HCT116 (cell line): ENCODE measurements at regions not wholly inside any gene's neighbourhood (a gene's known extent, or its start where the extent isn't known, plus 50 kb on each side); places are given as distances from the start of the nearest gene placed in this dataset.

Experiments
- ATAC-seq: fragments of 200-7000 bp; cut with Tn5 transposase; 2 replicates; pipeline ENCODE4 v1.9.1; 2020; ENCODE audit warnings: mild to moderate bottlenecking, moderate library complexity
- BruUV-seq: library from RNA; stranded (reverse); fragments of 400-500 nt; replicated peaks from 2 replicates; lab custom pipeline; 2021; lab: Mats Ljungman, UMichigan
- CTCF ChIA-PET: fragments of 300-600 bp; sonication (Branson Sonifier 250); formaldehyde crosslinking; loops from one replicate; lab custom pipeline; 2021; ENCODE audit warnings: antibody characterized with exemption; lab: Charles Lee
- POLR2A ChIA-PET: fragments of 300-600, 350-600 bp; sonication (Branson Sonifier 250); formaldehyde crosslinking; loops from one replicate; lab custom pipeline; 2021; ENCODE audit warnings: antibody characterized with exemption; lab: Charles Lee
- RAD21 ChIA-PET, 2 experiments: fragments of 300-600 bp; sonication (Branson Sonifier 250); formaldehyde crosslinking; loops; one replicate each; lab custom pipeline; 2023; ENCODE audit warnings: low total read pairs in 2 of 2; ENCODE audit not compliant: uncharacterized antibody in 2 of 2, unreplicated experiment in 2 of 2, low non-redundant PET in 1 of 2; lab: Charles Lee
- DNase-seq: peaks from one replicate; pipeline ENCODE4 v3.0.0-alpha.2; 2010; ENCODE audit warnings: low read depth, low spot score
- H2AFZ ChIP-seq: fragments of 200-600 bp; shearing (Covaris generic), sonication (generic); 2 replicates; pipeline ENCODE4 v1.6.1; 2017; ENCODE audit warnings: low read depth, mixed run types, mixed read lengths, antibody characterized with exemption, low read length; ENCODE audit not compliant: poor library complexity, severe bottlenecking
- H3K27ac ChIP-seq: 2 replicates; pipeline ENCODE4 v1.5.1; 2012; ENCODE audit warnings: low read depth, low read length
- H3K27me3 ChIP-seq: fragments of 200-600 bp; sonication (generic); 2 replicates; pipeline ENCODE4 v1.6.1; 2016; ENCODE audit warnings: mixed run types, low read length, mixed read lengths; ENCODE audit not compliant: insufficient read depth
- H3K36me3 ChIP-seq, 2 experiments: fragments of 200-500 bp in 1 of 2; fragments of 200-600 bp in 1 of 2; sonication (Bioruptor generic) in 1 of 2; sonication (generic) in 1 of 2; 2 replicates each; pipeline versions ENCODE4 v1.5.1 to v1.6.1; 2014 to 2016; ENCODE audit warnings: low read length in 2 of 2, inconsistent platforms in 1 of 2, mixed read lengths in 1 of 2, mixed run types in 1 of 2; ENCODE audit not compliant: insufficient read depth in 2 of 2, control insufficient read depth in 1 of 2
- H3K4me1 ChIP-seq, 2 experiments: fragments of 200-600 bp in 1 of 2; sonication (generic) in 1 of 2; 2 replicates each; pipeline versions ENCODE4 v1.5.1 to v1.6.1; 2012 to 2017; ENCODE audit warnings: low read length in 2 of 2, inconsistent platforms in 1 of 2, mild to moderate bottlenecking in 1 of 2, mixed read lengths in 1 of 2, mixed run types in 1 of 2, moderate library complexity in 1 of 2; ENCODE audit not compliant: insufficient read depth in 2 of 2, control insufficient read depth in 1 of 2
- H3K4me2 ChIP-seq: fragments of 200-600 bp; sonication (generic); 2 replicates; pipeline ENCODE4 v1.6.1; 2017; ENCODE audit warnings: mixed run types, low read length, mixed read lengths
- H3K4me3 ChIP-seq, 2 experiments: fragments of 200-600 bp in 1 of 2; sonication (generic) in 1 of 2; replicated peaks in 1 of 2; 2 replicates each; pipeline ENCODE4 v1.5.1; 2011 to 2016; ENCODE audit warnings: low read length in 2 of 2, control low read depth in 1 of 2, low read depth in 1 of 2, mild to moderate bottlenecking in 1 of 2, mixed read lengths in 1 of 2, mixed run types in 1 of 2
- H3K79me2 ChIP-seq: fragments of 200-600 bp; sonication (generic); 2 replicates; pipeline ENCODE4 v1.6.1; 2017; ENCODE audit warnings: mild to moderate bottlenecking, mixed run types, low read length, moderate library complexity, mixed read lengths; ENCODE audit not compliant: insufficient read depth
- H3K9ac ChIP-seq: fragments of 200-600 bp; sonication (generic); 2 replicates; pipeline ENCODE4 v1.6.1; 2016; ENCODE audit warnings: low read length, mixed read lengths
- H3K9me2 ChIP-seq: fragments of 200-600 bp; sonication (generic), shearing (Covaris generic); 2 replicates; pipeline ENCODE4 v1.6.1; 2017; ENCODE audit warnings: mixed run types, mild to moderate bottlenecking, moderate library complexity; ENCODE audit not compliant: insufficient read depth
- H3K9me3 ChIP-seq, 2 experiments: fragments of 200-500 bp in 1 of 2; fragments of 200-600 bp in 1 of 2; sonication (Bioruptor generic) in 1 of 2; sonication (generic) in 1 of 2; 2 replicates each; pipeline ENCODE4 v1.6.1; 2014 to 2017; ENCODE audit warnings: low read length in 2 of 2, mixed read lengths in 2 of 2, inconsistent platforms in 1 of 2, low read depth in 1 of 2, mild to moderate bottlenecking in 1 of 2, mixed run types in 1 of 2, moderate library complexity in 1 of 2; ENCODE audit not compliant: control insufficient read depth in 1 of 2, insufficient read depth in 1 of 2
- H4K20me1 ChIP-seq: fragments of 200-600 bp; sonication (generic), shearing (Covaris generic); 2 replicates; pipeline ENCODE4 v1.6.1; 2017; ENCODE audit warnings: mixed run types, mild to moderate bottlenecking, moderate library complexity; ENCODE audit not compliant: insufficient read depth
- EGR1 ChIP-seq: IDR thresholded peaks from 2 replicates; pipeline ENCODE4 v1.6.1; 2012; ENCODE audit warnings: low read depth
- EZH2 ChIP-seq: fragments of 200-600 bp; sonication (generic); IDR thresholded peaks from 2 replicates; pipeline ENCODE4 v1.6.1; 2017; ENCODE audit warnings: antibody characterized with exemption, mixed run types
- FOSL1 ChIP-seq: IDR thresholded peaks from 2 replicates; pipeline ENCODE4 v1.6.1; 2012; ENCODE audit warnings: low read depth
- JUND ChIP-seq: IDR thresholded peaks from 2 replicates; pipeline ENCODE4 v1.6.1; 2012
- POLR2A ChIP-seq: IDR thresholded peaks from 2 replicates; pipeline ENCODE4 v1.7.0; 2011; ENCODE audit warnings: borderline replicate concordance; ENCODE audit not compliant: insufficient read depth, insufficient read length; ENCODE audit errors: extremely low read depth
- POLR2AphosphoS5 ChIP-seq: IDR thresholded peaks from 2 replicates; pipeline ENCODE4 v1.6.1; 2011; ENCODE audit warnings: mild to moderate bottlenecking, low read depth, low read length, moderate library complexity
- RAD21 ChIP-seq: IDR thresholded peaks from 2 replicates; pipeline ENCODE4 v1.6.1; 2012; ENCODE audit warnings: low read depth, mild to moderate bottlenecking
- REST ChIP-seq: IDR thresholded peaks from 2 replicates; pipeline ENCODE4 v1.6.1; 2012; ENCODE audit warnings: low read depth
- SIN3A ChIP-seq: IDR thresholded peaks from 2 replicates; pipeline ENCODE4 v1.6.1; 2012; ENCODE audit warnings: low read depth
- SP1 ChIP-seq: IDR thresholded peaks from 2 replicates; pipeline ENCODE4 v1.6.1; 2012; ENCODE audit warnings: low read depth
- SRF ChIP-seq: IDR thresholded peaks from 2 replicates; pipeline ENCODE4 v1.6.1; 2012; ENCODE audit warnings: low read depth
- ZBTB33 ChIP-seq: IDR thresholded peaks from 2 replicates; pipeline ENCODE4 v1.6.1; 2011; ENCODE audit warnings: mild to moderate bottlenecking, low read length, moderate library complexity; ENCODE audit not compliant: insufficient replicate concordance; ENCODE audit errors: extremely low read depth
- ZFX ChIP-seq: fragments of 450-650 bp; IDR thresholded peaks from 2 replicates; pipeline ENCODE4 v1.6.1; 2017
- ZNF274 ChIP-seq: fragments of 200-500 bp; sonication (Bioruptor generic); IDR thresholded peaks from 2 replicates; pipeline ENCODE4 v1.6.1; 2014; ENCODE audit warnings: mild to moderate bottlenecking, low read depth, low read length, inconsistent platforms
- intact Hi-C: fragments of 100-400 bp; cut with micrococcal nuclease; formaldehyde crosslinking; loops from 2 replicates; pipeline ENCODE4 v1.10.0; 2022
- TF ChIP-seq, protein P1 (sequence below): IDR thresholded peaks from 2 replicates; pipeline ENCODE4 v1.6.1; 2012
- TF ChIP-seq, protein P2 (sequence below): IDR thresholded peaks from 2 replicates; pipeline ENCODE4 v1.6.1; 2012

DNA sequence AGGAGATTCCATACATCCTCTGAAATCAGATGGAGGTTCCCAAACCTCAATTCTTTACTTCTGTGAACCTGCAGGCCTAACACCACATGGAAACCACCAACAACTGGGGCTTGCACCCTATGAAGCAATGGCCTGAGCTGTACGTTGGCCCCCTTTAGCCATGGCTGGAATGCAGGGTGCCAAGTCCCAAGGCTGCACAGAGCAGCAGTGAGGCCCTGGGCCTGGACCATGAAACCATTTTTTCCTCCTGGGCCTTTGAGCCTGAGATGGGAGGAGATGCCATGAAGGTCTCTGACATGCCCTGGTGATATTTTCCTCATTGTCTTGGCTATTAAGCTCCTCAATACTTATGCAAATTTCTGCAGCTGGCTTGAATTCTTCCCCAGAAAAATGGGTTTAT is 983.8 kb downstream of the CDH9 start:
- POLR2A ChIA-PET = no interaction called here
- intact Hi-C loops = no loop called here
- Histone ChIP-seq H2AFZ (no peak overlapping the region), H4K20me1 (no peaks in the 10 kb centered on the region), H3K4me3 (no peak overlapping the region), H3K27me3 (no peaks in the 10 kb centered on the region), H3K4me2 (no peak overlapping the region), H3K79me2 (no peaks in the 10 kb centered on the region), H3K4me1 (no peaks in the 10 kb centered on the region), H3K9me2 (no peaks in the 10 kb centered on the region), H3K9ac (no peak overlapping the region), H3K36me3 (no peaks in the 10 kb centered on the region), H3K9me3 (peaks cover 0 to 13% of the 10 kb centered on the region in 2 experiments; a peak in 2 of 4 replicates), H3K27ac (no peak overlapping the region)
- no peak for TF ChIP-seq POLR2A
- RAD21 ChIA-PET = no interaction called here
- BruUV-seq = no TSS peak
- CTCF ChIA-PET = no interaction called here
- DNase-seq = no peak
- ATAC-seq = no peak

DNA sequence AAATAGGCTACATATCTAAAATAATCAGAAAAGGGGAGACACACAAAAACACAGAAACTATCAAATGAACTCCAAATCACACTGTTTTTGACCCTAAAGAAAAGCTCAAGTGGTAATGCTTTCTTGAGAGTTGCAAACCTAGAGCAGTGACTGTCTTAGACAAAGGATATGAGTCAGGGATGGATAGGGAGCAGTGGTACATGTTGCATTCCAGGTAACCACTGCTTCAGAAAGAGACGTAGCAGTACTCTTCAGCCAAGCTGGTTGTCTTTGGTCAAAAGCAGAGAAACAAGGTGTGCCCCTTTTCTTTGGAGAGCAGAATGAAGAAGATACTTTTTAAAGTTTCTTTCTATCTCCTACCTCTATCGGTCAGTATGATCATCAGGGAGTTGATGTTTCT is 1003.6 kb downstream of the CDH9 start:
- POLR2A ChIA-PET = no interaction called here
- TF ChIP-seq EGR1 (no peak), EZH2 (no peak), REST (no peak), POLR2A (no peak), ZFX (no peak), ZBTB33 (no peak), RAD21 (no peak), POLR2AphosphoS5 (no peak), JUND (no peak), SRF (no peak), SIN3A (no peak), SP1 (no peak), ZNF274 (no peak), FOSL1 (no peak)
- TF ChIP-seq, protein P1, sequence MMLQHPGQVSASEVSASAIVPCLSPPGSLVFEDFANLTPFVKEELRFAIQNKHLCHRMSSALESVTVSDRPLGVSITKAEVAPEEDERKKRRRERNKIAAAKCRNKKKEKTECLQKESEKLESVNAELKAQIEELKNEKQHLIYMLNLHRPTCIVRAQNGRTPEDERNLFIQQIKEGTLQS = no peak
- TF ChIP-seq, protein P2, sequence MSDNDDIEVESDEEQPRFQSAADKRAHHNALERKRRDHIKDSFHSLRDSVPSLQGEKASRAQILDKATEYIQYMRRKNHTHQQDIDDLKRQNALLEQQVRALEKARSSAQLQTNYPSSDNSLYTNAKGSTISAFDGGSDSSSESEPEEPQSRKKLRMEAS = no peak

More for the DNA sequence above, 1003.6 kb downstream of the CDH9 start:
- Histone ChIP-seq H3K79me2 (no peaks in the 10 kb centered on the region), H2AFZ (no peak overlapping the region), H3K4me3 (no peak overlapping the region), H3K4me1 (no peaks in the 10 kb centered on the region), H3K27ac (no peak overlapping the region), H3K9ac (no peak overlapping the region), H3K9me2 (no peaks in the 10 kb centered on the region), H4K20me1 (no peaks in the 10 kb centered on the region), H3K4me2 (no peak overlapping the region), H3K36me3 (no peaks in the 10 kb centered on the region), H3K27me3 (no peaks in the 10 kb centered on the region), H3K9me3 (peaks cover 8 to 26% of the 10 kb centered on the region in 2 experiments; a peak in 2 of 4 replicates)
- ATAC-seq (no peak), DNase-seq (no peak)
- ChIA-PET RAD21 (no interaction called here), CTCF (no interaction called here)
- no TSS peak for BruUV-seq
- intact Hi-C loops = no loop called here
